Fibroblast of lung (primary cell): ENCODE measurements at regions not wholly inside any gene's neighbourhood (a gene's known extent, or its start where the extent isn't known, plus 50 kb on each side); places are given as distances from the start of the nearest gene placed in this dataset.

Experiments
- DNase-seq, 2 donors: peaks; one replicate each; pipeline versions ENCODE4 v3.0.0 to v3.0.0-alpha.2; 2010; ENCODE audit warnings: low read depth in 2 of 2
- H2AFZ ChIP-seq: 2 replicates; pipeline ENCODE4 v1.5.1; 2012; ENCODE audit warnings: low read length, control low read depth, inconsistent platforms
- H3K27ac ChIP-seq: 2 replicates; pipeline ENCODE4 v1.5.1; 2011; ENCODE audit warnings: low read length, control low read depth; ENCODE audit not compliant: insufficient read depth
- H3K27me3 ChIP-seq: 2 replicates; pipeline ENCODE4 v1.5.1; 2011; ENCODE audit warnings: mild to moderate bottlenecking, low read length; ENCODE audit not compliant: control insufficient read depth, insufficient read depth
- H3K36me3 ChIP-seq: 2 replicates; pipeline ENCODE4 v1.5.1; 2011; ENCODE audit warnings: low read length; ENCODE audit not compliant: control insufficient read depth, insufficient read depth
- H3K4me1 ChIP-seq: 2 replicates; pipeline ENCODE4 v1.5.1; 2011; ENCODE audit warnings: low read length; ENCODE audit not compliant: control insufficient read depth, insufficient read depth; ENCODE audit errors: extremely low read depth
- H3K4me2 ChIP-seq: 2 replicates; pipeline ENCODE4 v1.5.1; 2011; ENCODE audit warnings: low read length, control low read depth; ENCODE audit not compliant: insufficient read depth; ENCODE audit errors: extremely low read depth
- H3K4me3 ChIP-seq, 4 experiments: fragments of 200-600 bp in 1 of 4; sonication (generic) in 1 of 4; replicated peaks in 1 of 4; 2 replicates each; pipeline ENCODE4 v1.5.1; 2011 to 2016; ENCODE audit warnings: low read length in 4 of 4, low read depth in 3 of 4, mild to moderate bottlenecking in 3 of 4, control low read depth in 2 of 4, inconsistent platforms in 1 of 4, mixed read lengths in 1 of 4; ENCODE audit not compliant: insufficient read depth in 1 of 4; ENCODE audit errors: control extremely low read depth in 1 of 4
- H3K79me2 ChIP-seq: 2 replicates; pipeline ENCODE4 v1.5.1; 2012; ENCODE audit warnings: mild to moderate bottlenecking, low read length, inconsistent platforms; ENCODE audit not compliant: control insufficient read depth, insufficient read depth
- H3K9ac ChIP-seq: 2 replicates; pipeline ENCODE4 v1.5.1; 2011; ENCODE audit warnings: mild to moderate bottlenecking, low read length, control low read depth; ENCODE audit not compliant: insufficient read depth
- H3K9me3 ChIP-seq: 2 replicates; pipeline ENCODE4 v1.5.1; 2012; ENCODE audit warnings: low read depth, low read length; ENCODE audit not compliant: control insufficient read depth, insufficient read depth
- H4K20me1 ChIP-seq: 2 replicates; pipeline ENCODE4 v1.5.1; 2011; ENCODE audit warnings: low read length; ENCODE audit not compliant: control insufficient read depth, insufficient read depth; ENCODE audit errors: extremely low read depth
- CTCF ChIP-seq, 2 donors: IDR thresholded peaks in 1 of 2; conservative IDR thresholded peaks in 1 of 2; 1 replicate in 1 of 2; 2 replicates in 1 of 2; pipeline ENCODE4 v1.5.1; 2011 to 2012; ENCODE audit warnings: low read length in 2 of 2, control low read depth in 1 of 2, inconsistent platforms in 1 of 2, low read depth in 1 of 2, mild to moderate bottlenecking in 1 of 2
- EZH2 ChIP-seq: IDR thresholded peaks from 2 replicates; pipeline ENCODE4 v1.5.1; 2012; ENCODE audit warnings: low read length, control low read depth, mild to moderate bottlenecking; ENCODE audit errors: missing control alignments

GRCh38 chr7:23941551-23941950 is 231.5 kb downstream of the STK31 start:
- no peaks in the 10 kb centered on the region for H3K4me1 ChIP-seq
- TF ChIP-seq CTCF (conservative IDR thresholded peaks at IDR 0.05 in 1 of 2, IDR thresholded peaks at IDR 0.05 in 1 of 2; ENCODE audit: low read depth in 1 of 2, low read length in 2 of 2) (no peak), EZH2 (no peak)
- H3K9ac ChIP-seq: no peak overlapping the region
- H3K4me2 ChIP-seq: no peak overlapping the region
- no peak overlapping the region for H3K4me3 ChIP-seq
- no peak overlapping the region for H2AFZ ChIP-seq
- H3K9me3 ChIP-seq: no peaks in the 10 kb centered on the region
- no peaks in the 10 kb centered on the region for H3K79me2 ChIP-seq
- H3K27ac ChIP-seq: no peak overlapping the region
- H4K20me1 ChIP-seq: no peaks in the 10 kb centered on the region
- DNase-seq: no peak
- H3K27me3 ChIP-seq: no peaks in the 10 kb centered on the region
- no peaks in the 10 kb centered on the region for H3K36me3 ChIP-seq

GRCh38 chr7:23942032-23942431 is 232.0 kb downstream of the STK31 start:
- TF ChIP-seq CTCF (conservative IDR thresholded peaks at IDR 0.05 in 1 of 2, IDR thresholded peaks at IDR 0.05 in 1 of 2; ENCODE audit: low read depth in 1 of 2, low read length in 2 of 2): no peak
- no peak for TF ChIP-seq EZH2
- H2AFZ ChIP-seq: no peak overlapping the region
- no peaks in the 10 kb centered on the region for H3K27me3 ChIP-seq
- no peak overlapping the region for H3K27ac ChIP-seq
- no peak overlapping the region for H3K9ac ChIP-seq
- H3K4me2 ChIP-seq: no peak overlapping the region
- H3K4me1 ChIP-seq: no peaks in the 10 kb centered on the region
- no peaks in the 10 kb centered on the region for H3K36me3 ChIP-seq
- H3K79me2 ChIP-seq: no peaks in the 10 kb centered on the region
- DNase-seq: no peak
- no peaks in the 10 kb centered on the region for H3K9me3 ChIP-seq
- no peak overlapping the region for H3K4me3 ChIP-seq
- H4K20me1 ChIP-seq: no peaks in the 10 kb centered on the region

GRCh38 chr7:23944131-23944530 is 234.1 kb downstream of the STK31 start:
- Histone ChIP-seq H3K4me2 (no peak overlapping the region), H3K36me3 (no peaks in the 10 kb centered on the region), H4K20me1 (no peaks in the 10 kb centered on the region), H3K9me3 (no peaks in the 10 kb centered on the region), H2AFZ (no peak overlapping the region), H3K27me3 (no peaks in the 10 kb centered on the region), H3K4me1 (no peaks in the 10 kb centered on the region), H3K27ac (no peak overlapping the region), H3K79me2 (no peaks in the 10 kb centered on the region), H3K4me3 (no peak overlapping the region), H3K9ac (no peak overlapping the region)
- TF ChIP-seq EZH2 (no peak), CTCF (conservative IDR thresholded peaks at IDR 0.05 in 1 of 2, IDR thresholded peaks at IDR 0.05 in 1 of 2; ENCODE audit: low read depth in 1 of 2, low read length in 2 of 2) (no peak)
- DNase-seq: no peak
